ENCODE measurements at regions not wholly inside any gene's neighbourhood (a gene's known extent, or its start where the extent isn't known, plus 50 kb on each side); places are given as distances from the start of the nearest gene placed in this dataset.

DNA sequence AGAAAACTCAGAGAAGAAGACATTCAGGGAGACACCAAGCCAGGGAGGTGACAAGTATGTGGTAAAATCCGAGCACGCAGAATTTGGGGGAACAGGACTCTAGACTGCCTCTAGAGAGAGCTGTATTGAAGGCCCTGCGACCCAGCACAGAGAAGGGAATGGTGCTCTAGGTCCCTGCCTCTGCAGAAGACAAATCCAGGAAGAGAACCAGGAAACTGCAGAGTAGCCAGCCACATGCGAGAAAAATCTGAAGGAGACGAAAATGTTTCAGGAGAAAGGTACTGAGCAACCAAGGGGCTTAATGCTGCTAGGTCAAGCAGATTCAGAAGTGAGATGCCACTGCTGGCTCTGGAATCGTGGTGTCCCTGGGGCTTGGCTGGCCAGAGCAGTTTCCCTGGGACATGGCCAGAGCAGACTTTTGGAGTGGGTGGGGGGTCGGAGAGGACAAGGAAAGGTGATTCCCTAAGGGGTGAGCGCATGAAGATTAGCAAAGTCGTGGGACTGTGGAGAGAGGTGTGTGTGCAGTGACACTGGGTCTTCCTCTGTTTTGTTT, 158.0 kb upstream of the KLF6 start:
- DNase-seq (ENCODE audit: low spot score) = no peak
- Histone ChIP-seq H3K4me3 (ENCODE audit: low read depth in 1 of 3, low read length in 3 of 3) (no peak overlapping the region), H3K9me3 (ENCODE audit: control insufficient read depth in 4 of 4, low read length in 3 of 4) (peaks cover 0 to 4% (median 1%) of the 10 kb centered on the region in 4 donors), H3K4me1 (ENCODE audit: control insufficient read depth in 4 of 4, insufficient read depth in 4 of 4, low read length in 3 of 4) (no peaks in the 10 kb centered on the region), H3K27ac (ENCODE audit: low read depth in 1 of 2, low read length in 2 of 2) (no peak overlapping the region), H3K9ac (ENCODE audit: low read depth in 1 of 2, low read length in 2 of 2) (no peak overlapping the region), H3K36me3 (ENCODE audit: control insufficient read depth in 4 of 4, insufficient read depth in 3 of 4, low read depth in 1 of 4, low read length in 3 of 4) (no peaks in the 10 kb centered on the region), H3K27me3 (ENCODE audit: control insufficient read depth in 4 of 4, insufficient read depth in 4 of 4, low read length in 3 of 4) (no peaks in the 10 kb centered on the region)
- no peak for TF ChIP-seq RXRA (IDR thresholded peaks at IDR 0.05)
- TF ChIP-seq NR2F2 (IDR thresholded peaks at IDR 0.05) = no peak
- TF ChIP-seq FOXA1 (IDR thresholded peaks at IDR 0.05) = no peak
- no peak for TF ChIP-seq TAF1 (conservative IDR thresholded peaks at IDR 0.05)
- no peak for TF ChIP-seq HNF4G (IDR thresholded peaks at IDR 0.05)
- WGBS = 90% methylated on average over 9 of the region's 9 CpGs

DNA sequence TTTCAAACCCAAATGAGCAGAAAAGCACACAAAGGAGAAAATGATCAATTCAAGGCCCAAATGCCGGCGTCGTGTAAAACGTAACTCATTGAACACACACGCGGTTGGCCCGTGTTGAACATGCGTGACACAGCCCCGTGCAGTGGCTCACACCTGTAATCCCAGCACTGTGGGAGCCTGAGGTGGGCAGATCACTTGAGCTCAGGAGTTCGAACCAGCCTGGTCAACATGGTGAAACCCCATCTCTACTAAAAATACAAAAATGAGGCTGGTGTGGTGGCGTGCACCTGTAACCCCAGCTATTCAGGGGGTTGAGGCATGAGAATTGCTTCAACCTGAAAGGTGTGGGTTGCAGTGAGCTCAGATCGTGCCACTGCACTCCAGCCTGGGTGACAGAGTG, 156.7 kb upstream of the KLF6 start:
- Histone ChIP-seq H3K36me3 (ENCODE audit: control insufficient read depth in 4 of 4, insufficient read depth in 3 of 4, low read depth in 1 of 4, low read length in 3 of 4) (no peaks in the 10 kb centered on the region), H3K9ac (ENCODE audit: low read depth in 1 of 2, low read length in 2 of 2) (no peak overlapping the region), H3K27me3 (ENCODE audit: control insufficient read depth in 4 of 4, insufficient read depth in 4 of 4, low read length in 3 of 4) (no peaks in the 10 kb centered on the region), H3K4me1 (ENCODE audit: control insufficient read depth in 4 of 4, insufficient read depth in 4 of 4, low read length in 3 of 4) (no peaks in the 10 kb centered on the region), H3K27ac (ENCODE audit: low read depth in 1 of 2, low read length in 2 of 2) (no peak overlapping the region), H3K4me3 (ENCODE audit: low read depth in 1 of 3, low read length in 3 of 3) (no peak overlapping the region), H3K9me3 (ENCODE audit: control insufficient read depth in 4 of 4, low read length in 3 of 4) (peaks cover 0 to 4% (median 1%) of the 10 kb centered on the region in 4 donors)
- no peak for DNase-seq (ENCODE audit: low spot score)
- 95% methylated on average over 12 of the region's 12 CpGs for WGBS
- TF ChIP-seq, protein P1, sequence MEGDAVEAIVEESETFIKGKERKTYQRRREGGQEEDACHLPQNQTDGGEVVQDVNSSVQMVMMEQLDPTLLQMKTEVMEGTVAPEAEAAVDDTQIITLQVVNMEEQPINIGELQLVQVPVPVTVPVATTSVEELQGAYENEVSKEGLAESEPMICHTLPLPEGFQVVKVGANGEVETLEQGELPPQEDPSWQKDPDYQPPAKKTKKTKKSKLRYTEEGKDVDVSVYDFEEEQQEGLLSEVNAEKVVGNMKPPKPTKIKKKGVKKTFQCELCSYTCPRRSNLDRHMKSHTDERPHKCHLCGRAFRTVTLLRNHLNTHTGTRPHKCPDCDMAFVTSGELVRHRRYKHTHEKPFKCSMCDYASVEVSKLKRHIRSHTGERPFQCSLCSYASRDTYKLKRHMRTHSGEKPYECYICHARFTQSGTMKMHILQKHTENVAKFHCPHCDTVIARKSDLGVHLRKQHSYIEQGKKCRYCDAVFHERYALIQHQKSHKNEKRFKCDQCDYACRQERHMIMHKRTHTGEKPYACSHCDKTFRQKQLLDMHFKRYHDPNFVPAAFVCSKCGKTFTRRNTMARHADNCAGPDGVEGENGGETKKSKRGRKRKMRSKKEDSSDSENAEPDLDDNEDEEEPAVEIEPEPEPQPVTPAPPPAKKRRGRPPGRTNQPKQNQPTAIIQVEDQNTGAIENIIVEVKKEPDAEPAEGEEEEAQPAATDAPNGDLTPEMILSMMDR (IDR thresholded peaks at IDR 0.05; ENCODE audit: low read depth, low read length, missing input control) = no peak
- TF ChIP-seq FOXA1 (IDR thresholded peaks at IDR 0.05) (no peak), FOXA2 (IDR thresholded peaks at IDR 0.05) (no peak), EGR1 (IDR thresholded peaks at IDR 0.05; ENCODE audit: low read depth in 2 of 2) (no peak), HNF4G (IDR thresholded peaks at IDR 0.05) (no peak), GABPA (IDR thresholded peaks at IDR 0.05 in 1 of 2, conservative IDR thresholded peaks at IDR 0.05 in 1 of 2) (no peak), RXRA (IDR thresholded peaks at IDR 0.05) (no peak), ATF3 (IDR thresholded peaks at IDR 0.05) (no peak), REST (IDR thresholded peaks at IDR 0.05) (no peak), TAF1 (conservative IDR thresholded peaks at IDR 0.05) (no peak), ZBTB33 (IDR thresholded peaks at IDR 0.05) (no peak), JUND (IDR thresholded peaks at IDR 0.05) (no peak)
- TF ChIP-seq, protein P2, sequence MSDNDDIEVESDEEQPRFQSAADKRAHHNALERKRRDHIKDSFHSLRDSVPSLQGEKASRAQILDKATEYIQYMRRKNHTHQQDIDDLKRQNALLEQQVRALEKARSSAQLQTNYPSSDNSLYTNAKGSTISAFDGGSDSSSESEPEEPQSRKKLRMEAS (IDR thresholded peaks at IDR 0.05) = no peak

All from liver (tissue), 8 donors.